SK-N-SH treated with all-trans-retinoic acid at 6 μM for 48 hours (cell line): ENCODE measurements at regions not wholly inside any gene's neighbourhood (a gene's known extent, or its start where the extent isn't known, plus 50 kb on each side); places are given as distances from the start of the nearest gene placed in this dataset.

ENCODE experiments used
- ATAC-seq: fragments of 200-7000 bp; cut with Tn5 transposase; 3 replicates; pipeline ENCODE4 v1.9.1; 2020; ENCODE audit warnings: mild to moderate bottlenecking, moderate library complexity
- ARNTL ChIP-seq: fragments of 450-650 bp; formaldehyde crosslinking; IDR thresholded peaks from 2 replicates; pipeline ENCODE4 v1.5.0; 2020; ENCODE audit warnings: low read depth, mild to moderate bottlenecking, moderate library complexity, borderline replicate concordance
- BACH2 ChIP-seq: fragments of 250-450 bp; sonication (Bioruptor Pico); IDR thresholded peaks from 2 replicates; pipeline ENCODE4 v1.9.0; 2021; ENCODE audit warnings: mild to moderate bottlenecking, borderline replicate concordance
- CSDC2 ChIP-seq: fragments of 250-450 bp; sonication (Bioruptor Pico); IDR thresholded peaks from 2 replicates; pipeline ENCODE4 v1.5.0; 2020; ENCODE audit warnings: mild to moderate bottlenecking, moderate library complexity
- ESRRG ChIP-seq: fragments of 250-450 bp; sonication (Bioruptor Pico); IDR thresholded peaks from 2 replicates; pipeline ENCODE4 v1.6.1; 2021; ENCODE audit warnings: mild to moderate bottlenecking
- GLIS3 ChIP-seq: fragments of 250-450 bp; sonication (Bioruptor Pico); IDR thresholded peaks from 2 replicates; pipeline ENCODE4 v1.5.0; 2020; ENCODE audit warnings: mild to moderate bottlenecking, moderate library complexity
- OSR1 ChIP-seq: fragments of 250-450 bp; sonication (Bioruptor Pico); IDR thresholded peaks from 2 replicates; pipeline ENCODE4 v1.8.0; 2022; ENCODE audit warnings: moderate library complexity, mild to moderate bottlenecking, inconsistent platforms
- PPARA ChIP-seq: fragments of 250-450 bp; sonication (Bioruptor Pico); IDR thresholded peaks from 2 replicates; pipeline ENCODE4 v1.5.0; 2020; ENCODE audit warnings: mild to moderate bottlenecking, borderline replicate concordance
- RARB ChIP-seq: fragments of 250-450 bp; sonication (Bioruptor Pico); IDR thresholded peaks from 2 replicates; pipeline ENCODE4 v1.8.0; 2021; ENCODE audit warnings: mild to moderate bottlenecking, moderate library complexity
- SNAI2 ChIP-seq: fragments of 250-450 bp; sonication (Bioruptor Pico); IDR thresholded peaks from 2 replicates; pipeline ENCODE4 v1.5.0; 2020; ENCODE audit warnings: mild to moderate bottlenecking, moderate library complexity
- TCF4 ChIP-seq: fragments of 250-450 bp; sonication (Bioruptor Pico); IDR thresholded peaks from 2 replicates; pipeline ENCODE4 v1.8.0; 2021; ENCODE audit warnings: mild to moderate bottlenecking, moderate library complexity, borderline replicate concordance
- TOX ChIP-seq: fragments of 250-450 bp; sonication (Bioruptor Pico); IDR thresholded peaks from 2 replicates; pipeline ENCODE4 v1.8.0; 2021; ENCODE audit warnings: mild to moderate bottlenecking, moderate library complexity, borderline replicate concordance
- ZC3H10 ChIP-seq: fragments of 250-450 bp; sonication (Bioruptor Pico); IDR thresholded peaks from 2 replicates; pipeline ENCODE4 v1.5.1; 2021; ENCODE audit warnings: mild to moderate bottlenecking, moderate library complexity
- ZFP3 ChIP-seq: fragments of 250-450 bp; sonication (Bioruptor Pico); IDR thresholded peaks from 2 replicates; pipeline ENCODE4 v1.5.0; 2020; ENCODE audit warnings: mild to moderate bottlenecking, moderate library complexity
- ZFP30 ChIP-seq: fragments of 450-650 bp; formaldehyde crosslinking; IDR thresholded peaks from 2 replicates; pipeline ENCODE4 v1.5.0; 2022; ENCODE audit warnings: mild to moderate bottlenecking, moderate library complexity
- ZNF565 ChIP-seq: fragments of 450-650 bp; formaldehyde crosslinking; conservative IDR thresholded peaks from 2 replicates; pipeline ENCODE4 v1.5.0; 2020; ENCODE audit warnings: low read depth, mild to moderate bottlenecking, moderate library complexity
- ZNF8 ChIP-seq: fragments of 450-650 bp; formaldehyde crosslinking; IDR thresholded peaks from 2 replicates; pipeline ENCODE4 v1.5.0; 2020; ENCODE audit warnings: mild to moderate bottlenecking, moderate library complexity
- TF ChIP-seq, protein P1 (sequence below): fragments of 250-450 bp; sonication (Bioruptor Pico); IDR thresholded peaks from 2 replicates; pipeline ENCODE4 v1.8.0; 2020; ENCODE audit warnings: mild to moderate bottlenecking, moderate library complexity, borderline replicate concordance
- TF ChIP-seq, protein P2 (sequence below): fragments of 250-450 bp; sonication (Bioruptor Pico); IDR thresholded peaks from 2 replicates; pipeline ENCODE4 v1.8.0; 2021; ENCODE audit warnings: low read depth, mild to moderate bottlenecking, moderate library complexity, borderline replicate concordance
- TF ChIP-seq, protein P3 (sequence below): fragments of 250-450 bp; sonication (Bioruptor Pico); IDR thresholded peaks from 2 replicates; pipeline ENCODE4 v1.5.1; 2021; ENCODE audit warnings: mild to moderate bottlenecking, moderate library complexity
- TF ChIP-seq, protein P4 (sequence below): fragments of 250-450 bp; sonication (Bioruptor Pico); IDR thresholded peaks from 2 replicates; pipeline ENCODE4 v1.5.1; 2020; ENCODE audit warnings: low read depth, mild to moderate bottlenecking, moderate library complexity

DNA sequence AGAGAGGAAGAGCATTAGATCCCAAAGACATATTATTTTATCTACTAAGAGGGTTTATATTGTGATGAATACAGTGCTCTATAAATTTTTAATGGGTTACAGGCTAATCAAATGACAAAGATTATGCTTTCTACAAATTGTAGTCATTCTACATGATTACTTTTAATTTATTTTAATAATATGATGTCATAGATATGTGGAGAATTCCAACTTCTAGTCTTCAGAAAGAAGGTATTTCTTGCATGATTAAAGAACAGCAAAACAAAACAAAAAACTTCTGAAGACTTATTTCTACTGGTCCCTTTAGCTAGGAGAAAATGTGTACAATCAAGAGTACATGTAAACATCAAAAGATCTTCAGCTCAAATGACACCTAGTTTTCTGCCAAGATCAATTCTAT lies 71.5 kb upstream of the FOXG1 start (continued):
- TF ChIP-seq ESRRG (CRISPR knock-in tag) (no peak), ZFP30 (CRISPR knock-in tag) (no peak), TOX (CRISPR knock-in tag) (no peak)
- TF ChIP-seq, protein P1, sequence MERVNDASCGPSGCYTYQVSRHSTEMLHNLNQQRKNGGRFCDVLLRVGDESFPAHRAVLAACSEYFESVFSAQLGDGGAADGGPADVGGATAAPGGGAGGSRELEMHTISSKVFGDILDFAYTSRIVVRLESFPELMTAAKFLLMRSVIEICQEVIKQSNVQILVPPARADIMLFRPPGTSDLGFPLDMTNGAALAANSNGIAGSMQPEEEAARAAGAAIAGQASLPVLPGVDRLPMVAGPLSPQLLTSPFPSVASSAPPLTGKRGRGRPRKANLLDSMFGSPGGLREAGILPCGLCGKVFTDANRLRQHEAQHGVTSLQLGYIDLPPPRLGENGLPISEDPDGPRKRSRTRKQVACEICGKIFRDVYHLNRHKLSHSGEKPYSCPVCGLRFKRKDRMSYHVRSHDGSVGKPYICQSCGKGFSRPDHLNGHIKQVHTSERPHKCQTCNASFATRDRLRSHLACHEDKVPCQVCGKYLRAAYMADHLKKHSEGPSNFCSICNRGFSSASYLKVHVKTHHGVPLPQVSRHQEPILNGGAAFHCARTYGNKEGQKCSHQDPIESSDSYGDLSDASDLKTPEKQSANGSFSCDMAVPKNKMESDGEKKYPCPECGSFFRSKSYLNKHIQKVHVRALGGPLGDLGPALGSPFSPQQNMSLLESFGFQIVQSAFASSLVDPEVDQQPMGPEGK = no peak

DNA sequence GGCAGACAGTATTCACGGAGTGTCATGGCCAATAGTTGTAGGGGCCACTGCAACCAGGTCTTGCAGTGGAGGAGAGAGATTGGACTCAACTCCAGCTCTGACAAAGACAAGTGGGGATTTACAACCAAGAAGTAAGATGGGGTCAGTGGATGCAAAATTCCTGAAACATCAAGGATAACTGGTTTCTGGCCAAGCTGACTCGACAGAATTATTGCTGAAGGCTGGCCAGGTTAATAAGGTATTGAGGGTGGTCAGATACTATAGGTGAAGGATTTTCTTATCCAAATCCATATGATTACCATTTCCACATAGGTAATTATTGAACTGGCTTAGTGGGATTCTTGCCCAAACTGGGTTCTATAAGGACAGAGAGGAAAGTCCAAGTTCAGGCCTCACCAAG lies 64.9 kb upstream of the FOXG1 start:
- ATAC-seq = no peak
- TF ChIP-seq SNAI2 (CRISPR knock-in tag) (no peak), BACH2 (no peak), CSDC2 (CRISPR knock-in tag) (no peak), GLIS3 (CRISPR knock-in tag) (no peak), ZNF8 (CRISPR knock-in tag) (no peak), TOX (CRISPR knock-in tag) (no peak), RARB (CRISPR knock-in tag) (no peak), TCF4 (CRISPR knock-in tag) (no peak), ESRRG (CRISPR knock-in tag) (no peak), ARNTL (CRISPR knock-in tag) (no peak), OSR1 (CRISPR knock-in tag) (no peak), ZFP30 (CRISPR knock-in tag) (no peak), ZNF565 (CRISPR knock-in tag) (no peak), PPARA (CRISPR knock-in tag) (no peak), ZFP3 (CRISPR knock-in tag) (no peak)
- TF ChIP-seq, protein P2, sequence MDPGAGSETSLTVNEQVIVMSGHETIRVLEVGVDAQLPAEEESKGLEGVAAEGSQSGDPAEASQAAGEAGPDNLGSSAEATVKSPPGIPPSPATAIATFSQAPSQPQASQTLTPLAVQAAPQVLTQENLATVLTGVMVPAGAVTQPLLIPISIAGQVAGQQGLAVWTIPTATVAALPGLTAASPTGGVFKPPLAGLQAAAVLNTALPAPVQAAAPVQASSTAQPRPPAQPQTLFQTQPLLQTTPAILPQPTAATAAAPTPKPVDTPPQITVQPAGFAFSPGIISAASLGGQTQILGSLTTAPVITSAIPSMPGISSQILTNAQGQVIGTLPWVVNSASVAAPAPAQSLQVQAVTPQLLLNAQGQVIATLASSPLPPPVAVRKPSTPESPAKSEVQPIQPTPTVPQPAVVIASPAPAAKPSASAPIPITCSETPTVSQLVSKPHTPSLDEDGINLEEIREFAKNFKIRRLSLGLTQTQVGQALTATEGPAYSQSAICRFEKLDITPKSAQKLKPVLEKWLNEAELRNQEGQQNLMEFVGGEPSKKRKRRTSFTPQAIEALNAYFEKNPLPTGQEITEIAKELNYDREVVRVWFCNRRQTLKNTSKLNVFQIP (CRISPR knock-in tag) = no peak
- TF ChIP-seq, protein P3, sequence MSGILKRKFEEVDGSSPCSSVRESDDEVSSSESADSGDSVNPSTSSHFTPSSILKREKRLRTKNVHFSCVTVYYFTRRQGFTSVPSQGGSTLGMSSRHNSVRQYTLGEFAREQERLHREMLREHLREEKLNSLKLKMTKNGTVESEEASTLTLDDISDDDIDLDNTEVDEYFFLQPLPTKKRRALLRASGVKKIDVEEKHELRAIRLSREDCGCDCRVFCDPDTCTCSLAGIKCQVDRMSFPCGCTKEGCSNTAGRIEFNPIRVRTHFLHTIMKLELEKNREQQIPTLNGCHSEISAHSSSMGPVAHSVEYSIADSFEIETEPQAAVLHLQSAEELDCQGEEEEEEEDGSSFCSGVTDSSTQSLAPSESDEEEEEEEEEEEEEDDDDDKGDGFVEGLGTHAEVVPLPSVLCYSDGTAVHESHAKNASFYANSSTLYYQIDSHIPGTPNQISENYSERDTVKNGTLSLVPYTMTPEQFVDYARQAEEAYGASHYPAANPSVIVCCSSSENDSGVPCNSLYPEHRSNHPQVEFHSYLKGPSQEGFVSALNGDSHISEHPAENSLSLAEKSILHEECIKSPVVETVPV (CRISPR knock-in tag) = no peak
- TF ChIP-seq, protein P4, sequence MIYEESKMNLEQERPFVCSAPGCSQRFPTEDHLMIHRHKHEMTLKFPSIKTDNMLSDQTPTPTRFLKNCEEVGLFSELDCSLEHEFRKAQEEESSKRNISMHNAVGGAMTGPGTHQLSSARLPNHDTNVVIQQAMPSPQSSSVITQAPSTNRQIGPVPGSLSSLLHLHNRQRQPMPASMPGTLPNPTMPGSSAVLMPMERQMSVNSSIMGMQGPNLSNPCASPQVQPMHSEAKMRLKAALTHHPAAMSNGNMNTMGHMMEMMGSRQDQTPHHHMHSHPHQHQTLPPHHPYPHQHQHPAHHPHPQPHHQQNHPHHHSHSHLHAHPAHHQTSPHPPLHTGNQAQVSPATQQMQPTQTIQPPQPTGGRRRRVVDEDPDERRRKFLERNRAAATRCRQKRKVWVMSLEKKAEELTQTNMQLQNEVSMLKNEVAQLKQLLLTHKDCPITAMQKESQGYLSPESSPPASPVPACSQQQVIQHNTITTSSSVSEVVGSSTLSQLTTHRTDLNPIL (CRISPR knock-in tag) = no peak
- TF ChIP-seq, protein P1 = no peak

DNA sequence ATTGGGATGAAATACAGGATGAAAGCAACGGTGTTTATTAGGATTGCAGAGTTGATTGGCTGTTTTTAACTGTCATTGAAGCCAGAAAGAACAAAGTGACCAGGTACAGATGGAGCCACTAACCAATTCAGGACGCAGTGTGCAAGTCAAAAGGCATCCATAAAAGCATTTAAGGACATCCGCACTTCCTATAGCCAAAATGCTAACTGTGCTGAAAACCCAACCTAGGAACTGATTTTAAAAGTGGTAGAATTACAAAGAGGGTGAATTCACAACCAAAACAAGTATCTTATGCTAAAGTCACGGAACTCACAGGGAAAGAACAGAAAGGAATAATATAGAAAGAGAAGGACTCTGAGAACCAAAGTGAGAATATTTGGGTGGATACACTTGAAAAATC lies 63.1 kb upstream of the FOXG1 start:
- no peak for ATAC-seq
- TF ChIP-seq, protein P1 = no peak
- TF ChIP-seq, protein P4 (CRISPR knock-in tag) = no peak
- TF ChIP-seq ZNF565 (CRISPR knock-in tag) (no peak), ARNTL (CRISPR knock-in tag) (no peak), BACH2 (no peak), CSDC2 (CRISPR knock-in tag) (no peak), PPARA (CRISPR knock-in tag) (no peak), TCF4 (CRISPR knock-in tag) (no peak), ZC3H10 (no peak), ZFP3 (CRISPR knock-in tag) (no peak), SNAI2 (CRISPR knock-in tag) (no peak)
